ENCODE measurements at regions not wholly inside any gene's neighbourhood (a gene's known extent, or its start where the extent isn't known, plus 50 kb on each side); places are given as distances from the start of the nearest gene placed in this dataset.

GRCh38 chr2:155162494-155162893 lies 464.0 kb downstream of the KCNJ3 start:
- TF ChIP-seq CTCF (IDR thresholded peaks at IDR 0.05) (no peak), POLR2A (IDR thresholded peaks at IDR 0.05) (no peak)

Measured in gastroesophageal sphincter (tissue), 3 donors.